Osteocyte (in vitro differentiated cells): ENCODE measurements at regions not wholly inside any gene's neighbourhood (a gene's known extent, or its start where the extent isn't known, plus 50 kb on each side); places are given as distances from the start of the nearest gene placed in this dataset.
"Not testable (repeated sequence)": the region's sequence is repeated elsewhere in the genome, so short reads cannot be mapped to it uniquely, and the experiment has no call there.

Experiments
- DNase-seq: peaks from one replicate; pipeline ENCODE4 v3.0.0; 2021; ENCODE audit warnings: mixed read lengths; ENCODE audit not compliant: unreplicated experiment; ENCODE audit errors: extremely low spot score
- H3K27ac Mint-ChIP-seq: one replicate; pipeline ENCODE4 v1.8.0; 2021; ENCODE audit warnings: mild to moderate bottlenecking, mixed read lengths; ENCODE audit not compliant: unreplicated experiment
- H3K27me3 Mint-ChIP-seq: one replicate; pipeline ENCODE4 v1.8.0; 2021; ENCODE audit warnings: mixed read lengths; ENCODE audit not compliant: unreplicated experiment
- H3K36me3 Mint-ChIP-seq: one replicate; pipeline ENCODE4 v1.8.0; 2021; ENCODE audit warnings: mixed read lengths; ENCODE audit not compliant: unreplicated experiment
- H3K4me1 Mint-ChIP-seq: one replicate; pipeline ENCODE4 v1.8.0; 2021; ENCODE audit warnings: mixed read lengths; ENCODE audit not compliant: unreplicated experiment
- H3K4me3 Mint-ChIP-seq: one replicate; pipeline ENCODE4 v1.8.0; 2021; ENCODE audit warnings: mild to moderate bottlenecking, moderate library complexity, mixed read lengths; ENCODE audit not compliant: unreplicated experiment
- H3K9me3 Mint-ChIP-seq: one replicate; pipeline ENCODE4 v1.8.0; 2021; ENCODE audit warnings: mixed read lengths; ENCODE audit not compliant: unreplicated experiment
- TF ChIP-seq, protein P1 (sequence below): fragments of 200-600 bp; sonication (generic); IDR thresholded peaks from 2 replicates; pipeline ENCODE4 v1.5.0; 2021; ENCODE audit warnings: antibody characterized with exemption, mild to moderate bottlenecking, moderate library complexity

DNA sequence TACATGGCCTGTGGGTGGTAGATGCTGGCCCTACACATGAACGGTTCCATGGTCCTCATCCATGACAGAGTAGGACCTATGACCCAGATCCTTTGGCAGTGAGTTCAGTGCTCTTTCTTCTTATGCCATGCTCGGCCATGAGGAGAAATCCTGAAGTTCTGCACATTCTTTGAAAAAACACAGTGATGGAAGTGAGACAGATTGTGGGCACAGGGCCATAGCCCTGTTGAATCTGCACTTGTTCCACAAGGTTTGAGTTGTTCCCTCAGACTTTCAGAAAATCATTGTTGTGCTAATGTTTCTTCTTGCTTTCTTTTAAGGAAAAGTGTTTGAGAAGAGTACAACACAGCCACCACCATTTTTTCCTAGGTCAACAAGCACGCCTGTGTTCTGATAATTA is 180.0 kb downstream of the C12orf75 start:
- no peaks in the 10 kb centered on the region for H3K27me3 Mint-ChIP-seq
- H3K4me1 Mint-ChIP-seq: peaks cover 21% of the 10 kb centered on the region
- H3K9me3 Mint-ChIP-seq: no peaks in the 10 kb centered on the region
- no peaks in the 10 kb centered on the region for H3K36me3 Mint-ChIP-seq
- H3K4me3 Mint-ChIP-seq: no peak overlapping the region
- no peak overlapping the region for H3K27ac Mint-ChIP-seq
- TF ChIP-seq, protein P1, sequence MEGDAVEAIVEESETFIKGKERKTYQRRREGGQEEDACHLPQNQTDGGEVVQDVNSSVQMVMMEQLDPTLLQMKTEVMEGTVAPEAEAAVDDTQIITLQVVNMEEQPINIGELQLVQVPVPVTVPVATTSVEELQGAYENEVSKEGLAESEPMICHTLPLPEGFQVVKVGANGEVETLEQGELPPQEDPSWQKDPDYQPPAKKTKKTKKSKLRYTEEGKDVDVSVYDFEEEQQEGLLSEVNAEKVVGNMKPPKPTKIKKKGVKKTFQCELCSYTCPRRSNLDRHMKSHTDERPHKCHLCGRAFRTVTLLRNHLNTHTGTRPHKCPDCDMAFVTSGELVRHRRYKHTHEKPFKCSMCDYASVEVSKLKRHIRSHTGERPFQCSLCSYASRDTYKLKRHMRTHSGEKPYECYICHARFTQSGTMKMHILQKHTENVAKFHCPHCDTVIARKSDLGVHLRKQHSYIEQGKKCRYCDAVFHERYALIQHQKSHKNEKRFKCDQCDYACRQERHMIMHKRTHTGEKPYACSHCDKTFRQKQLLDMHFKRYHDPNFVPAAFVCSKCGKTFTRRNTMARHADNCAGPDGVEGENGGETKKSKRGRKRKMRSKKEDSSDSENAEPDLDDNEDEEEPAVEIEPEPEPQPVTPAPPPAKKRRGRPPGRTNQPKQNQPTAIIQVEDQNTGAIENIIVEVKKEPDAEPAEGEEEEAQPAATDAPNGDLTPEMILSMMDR: no peak
- no peak for DNase-seq

DNA sequence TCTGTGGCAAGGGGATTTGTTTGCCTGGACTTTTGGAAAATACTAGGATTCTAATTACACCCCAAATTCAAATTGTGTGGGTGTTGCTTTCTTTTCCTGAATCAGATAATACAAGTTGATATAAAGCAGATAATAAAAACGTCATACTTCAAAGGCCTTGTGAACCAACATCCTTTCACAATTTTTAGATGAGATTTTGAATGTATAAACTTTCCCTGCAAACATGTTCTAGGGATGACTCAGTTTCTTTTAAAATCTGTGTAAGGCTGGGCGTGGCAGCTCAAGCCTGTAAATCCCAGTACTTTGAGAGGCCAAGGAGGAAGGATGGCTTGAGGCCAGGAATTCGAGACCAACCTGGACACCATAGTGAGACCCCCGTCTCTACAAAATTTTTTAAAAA is 182.4 kb downstream of the C12orf75 start:
- not testable (repeated sequence) for H3K4me3 Mint-ChIP-seq

DNA sequence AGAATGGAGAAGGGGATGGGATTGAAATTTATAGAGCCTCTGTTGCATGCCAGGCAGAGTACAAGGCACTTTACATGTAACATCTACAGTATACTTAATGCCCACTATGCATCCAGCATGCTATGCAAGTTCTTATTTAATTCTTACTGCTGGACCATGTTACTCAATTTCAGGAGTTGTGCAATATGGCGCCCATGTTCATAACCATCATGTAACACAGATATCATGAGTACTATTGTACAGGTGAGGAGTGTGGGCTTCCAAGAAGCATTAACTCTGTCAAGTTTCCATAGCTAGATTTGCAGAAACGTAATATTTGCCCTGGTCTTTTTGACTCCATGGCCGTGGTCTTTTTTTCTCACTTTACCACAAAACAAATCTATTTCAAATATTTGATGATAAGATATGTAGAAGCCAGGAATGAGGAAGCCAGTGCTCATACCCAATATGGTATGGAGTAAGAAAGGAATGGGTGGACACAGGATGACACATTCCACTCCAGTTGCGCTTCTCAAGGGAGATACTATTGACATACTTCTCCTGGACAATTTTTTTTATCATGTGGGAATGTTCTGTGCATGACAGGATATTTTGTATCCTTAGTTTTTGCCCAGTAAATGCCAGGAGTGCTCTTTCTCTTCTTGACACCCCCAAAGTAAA is 191.8 kb downstream of the C12orf75 start:
- Mint-ChIP-seq H3K27me3 (no peaks in the 10 kb centered on the region), H3K27ac (peak overlapping the region; percentile 53), H3K4me3 (no peak overlapping the region), H3K9me3 (no peaks in the 10 kb centered on the region), H3K4me1 (peaks cover 24% of the 10 kb centered on the region), H3K36me3 (no peaks in the 10 kb centered on the region)
- TF ChIP-seq, protein P1: no peak
- DNase-seq: no peak

More for the DNA sequence above, 182.4 kb downstream of the C12orf75 start:
- not testable (repeated sequence) for H3K27ac Mint-ChIP-seq, H3K9me3 Mint-ChIP-seq, H3K27me3 Mint-ChIP-seq, H3K36me3 Mint-ChIP-seq, DNase-seq, H3K4me1 Mint-ChIP-seq

DNA sequence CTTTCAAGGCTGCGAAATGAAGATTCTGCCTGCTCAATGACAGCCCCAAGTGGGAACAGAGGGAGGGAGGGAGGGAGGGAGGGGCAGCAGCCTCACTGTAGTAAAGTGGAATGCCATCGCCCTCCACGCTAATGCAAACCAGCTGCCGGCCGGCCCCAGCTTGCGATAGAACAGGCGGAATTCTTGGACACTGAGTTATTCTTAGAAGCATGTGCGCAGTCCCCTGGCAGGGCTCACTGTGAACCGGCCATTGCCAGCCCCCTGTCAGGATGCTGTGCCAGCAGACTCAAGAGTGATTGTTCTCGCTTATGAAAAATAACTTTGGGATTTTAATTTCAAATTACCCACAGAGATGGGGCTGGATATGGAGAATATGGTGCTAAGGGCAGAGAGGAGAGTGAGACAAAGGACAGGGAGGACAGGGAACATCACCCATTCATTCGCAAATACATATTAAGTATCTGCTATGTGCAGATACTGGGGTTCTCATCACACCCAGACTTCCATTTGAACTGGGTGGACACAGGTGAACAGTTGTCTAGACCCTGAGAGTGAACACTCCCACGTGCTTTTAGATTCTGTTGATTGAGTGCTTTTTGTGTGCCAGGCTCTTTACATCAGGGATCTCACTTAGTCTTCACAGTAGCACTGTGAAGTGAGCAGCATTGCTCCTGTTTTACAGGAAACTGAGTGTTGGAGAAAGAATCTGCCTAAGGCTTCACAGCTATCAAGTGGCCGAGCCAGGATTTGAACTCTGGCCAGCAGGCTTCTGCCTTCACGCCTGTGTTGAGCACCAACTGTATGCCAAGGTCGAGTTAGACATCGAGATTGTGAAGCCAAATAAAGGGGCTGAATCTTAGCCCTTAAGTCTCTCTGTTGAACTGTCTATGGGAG is 192.9 kb downstream of the C12orf75 start:
- TF ChIP-seq, protein P1: no peak
- peak overlapping the region; percentile 32 for H3K4me3 Mint-ChIP-seq
- DNase-seq: peak; percentile 94
- no peaks in the 10 kb centered on the region for H3K27me3 Mint-ChIP-seq
- H3K4me1 Mint-ChIP-seq: peaks cover 24% of the 10 kb centered on the region
- no peaks in the 10 kb centered on the region for H3K9me3 Mint-ChIP-seq
- H3K27ac Mint-ChIP-seq: peak overlapping the region; percentile 97
- no peaks in the 10 kb centered on the region for H3K36me3 Mint-ChIP-seq

DNA sequence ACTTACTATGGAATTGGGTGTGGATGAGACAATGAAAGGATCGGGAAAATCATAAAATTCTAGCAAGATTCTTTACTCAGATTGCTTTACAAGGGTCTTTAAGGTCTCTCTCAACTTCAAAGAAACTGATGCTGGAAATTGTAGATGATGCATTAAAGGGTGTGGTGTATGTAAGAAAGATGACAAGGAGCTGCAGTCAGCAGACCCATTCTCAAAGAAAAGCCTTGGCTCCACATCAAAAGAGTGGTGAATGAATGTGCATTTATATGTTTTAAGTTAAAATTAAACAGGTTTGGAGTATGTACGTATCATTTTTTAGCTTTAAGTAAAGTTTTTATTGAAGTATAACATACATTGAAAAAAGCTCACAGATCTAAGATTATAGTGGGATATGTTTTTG is 194.5 kb downstream of the C12orf75 start:
- peaks cover 24% of the 10 kb centered on the region for H3K4me1 Mint-ChIP-seq
- no peak for DNase-seq

More for the DNA sequence above, 194.5 kb downstream of the C12orf75 start:
- H3K27ac Mint-ChIP-seq: no peak overlapping the region
- TF ChIP-seq, protein P1: no peak
- H3K9me3 Mint-ChIP-seq: no peaks in the 10 kb centered on the region
- H3K4me3 Mint-ChIP-seq: no peak overlapping the region
- H3K36me3 Mint-ChIP-seq: no peaks in the 10 kb centered on the region
- H3K27me3 Mint-ChIP-seq: no peaks in the 10 kb centered on the region
